ENCODE measurements at regions not wholly inside any gene's neighbourhood (a gene's known extent, or its start where the extent isn't known, plus 50 kb on each side); places are given as distances from the start of the nearest gene placed in this dataset.

DNA sequence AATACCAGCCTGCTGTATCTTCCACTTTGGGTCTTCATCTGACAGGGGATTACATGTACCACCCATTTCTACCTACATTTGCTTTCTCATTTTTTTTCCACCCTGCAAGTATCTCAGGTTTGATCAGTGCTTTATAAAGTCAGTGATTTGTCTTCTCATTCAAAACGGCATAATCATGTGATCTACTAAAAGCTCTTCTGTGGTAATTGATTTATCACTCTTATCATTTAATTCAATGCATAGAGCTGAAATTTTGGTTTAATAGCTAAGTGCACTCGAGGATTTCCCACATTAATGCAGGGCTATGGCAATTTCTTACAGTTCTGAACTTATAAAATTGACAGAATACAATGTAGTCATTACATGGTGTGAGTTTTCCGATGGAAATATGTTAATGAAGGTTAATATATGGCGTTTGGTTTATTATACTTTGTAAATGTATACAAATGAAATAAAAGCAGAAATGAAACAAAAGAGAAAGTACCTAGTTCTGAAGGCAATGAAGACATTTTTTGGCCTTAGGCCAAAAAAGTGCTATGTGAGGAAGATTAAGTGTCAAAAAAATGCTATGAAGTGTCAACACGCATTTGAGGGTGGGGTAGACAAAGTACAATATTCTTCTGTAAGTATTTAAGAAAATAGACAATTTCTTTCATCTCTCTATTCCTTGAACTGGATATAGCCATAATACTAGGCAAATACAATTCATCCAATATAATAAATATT is 457.3 kb downstream of the ETV1 start:
- ChIA-PET POLR2A (no interaction called here), CTCF (no interaction called here)
- no peaks in the 10 kb centered on the region for H3K4me1 ChIP-seq (ENCODE audit: control insufficient read depth, extremely low read depth, insufficient read depth, low read length)
- TF ChIP-seq POLR2A (IDR thresholded peaks at IDR 0.05; ENCODE audit: low read depth, low read length), result no peak
- no peak for FAIRE-seq
- H3K79me2 ChIP-seq (ENCODE audit: control insufficient read depth, insufficient read depth, low read length), result no peaks in the 10 kb centered on the region
- H4K20me1 ChIP-seq (replicated peaks; ENCODE audit: control insufficient read depth, extremely low read depth, insufficient read depth, low read length), result no peaks in the 10 kb centered on the region
- no peak for DNase-seq (ENCODE audit: low read depth, low spot score)
- no peak overlapping the region for H3K4me2 ChIP-seq (ENCODE audit: insufficient read depth, low read length)
- no peak overlapping the region for H3K9ac ChIP-seq (replicated peaks; ENCODE audit: extremely low read depth, insufficient read depth, low read length)
- no peaks in the 10 kb centered on the region for H3K9me1 ChIP-seq (replicated peaks; ENCODE audit: control insufficient read depth, extremely low read depth, insufficient read depth, low read length)
- dilution Hi-C loops (cut with MboI; ENCODE audit: extremely low pct_ligation_motif_present, low sequenced_read_pairs), result no loop called here
- no peak overlapping the region for H3K4me3 ChIP-seq (replicated peaks in 1 of 3; ENCODE audit: insufficient read depth in 1 of 3, low read depth in 1 of 3, low read length in 3 of 3)
- intact Hi-C loops (cut with micrococcal nuclease), result no loop called here
- no peak overlapping the region for H3K27ac ChIP-seq (ENCODE audit: insufficient read depth, low read depth, low read length)
- no peaks in the 10 kb centered on the region for H3K36me3 ChIP-seq (ENCODE audit: control insufficient read depth in 2 of 2, extremely low read depth in 1 of 2, insufficient read depth in 2 of 2, low read length in 2 of 2)
- H3K27me3 ChIP-seq (ENCODE audit: control insufficient read depth in 2 of 2, insufficient read depth in 2 of 2, low read length in 2 of 2), result no peaks in the 10 kb centered on the region
- H3K9me3 ChIP-seq (replicated peaks; ENCODE audit: control insufficient read depth, insufficient read depth, low read length), result no peaks in the 10 kb centered on the region
- no peak overlapping the region for H2AFZ ChIP-seq (ENCODE audit: low read depth, low read length)
- no TSS peak for BruUV-seq (replicated peaks)

DNA sequence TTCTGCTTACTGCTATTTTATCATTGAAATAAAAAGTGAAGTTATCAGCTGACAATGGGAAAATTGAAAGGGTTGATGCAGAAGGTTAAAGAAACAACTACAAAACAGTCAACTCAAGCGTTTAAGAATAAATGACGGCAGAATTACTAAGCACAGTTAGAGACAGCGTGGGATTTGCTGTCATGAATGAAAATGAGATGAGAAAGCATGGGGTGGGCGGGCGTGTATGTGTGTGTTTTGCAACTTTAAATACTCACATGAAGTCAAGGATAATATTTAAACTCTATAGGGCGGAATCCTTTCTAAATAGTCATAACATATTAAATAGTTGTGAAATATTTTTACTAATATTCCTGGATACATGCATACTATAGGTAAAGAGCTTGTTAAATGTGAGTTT is 450.8 kb downstream of the ETV1 start:
- no peaks in the 10 kb centered on the region for H3K9me3 ChIP-seq (replicated peaks; ENCODE audit: control insufficient read depth, insufficient read depth, low read length)
- H3K4me1 ChIP-seq (ENCODE audit: control insufficient read depth, extremely low read depth, insufficient read depth, low read length), result no peaks in the 10 kb centered on the region
- dilution Hi-C loops (cut with MboI; ENCODE audit: extremely low pct_ligation_motif_present, low sequenced_read_pairs), result no loop called here
- no peaks in the 10 kb centered on the region for H3K36me3 ChIP-seq (ENCODE audit: control insufficient read depth in 2 of 2, extremely low read depth in 1 of 2, insufficient read depth in 2 of 2, low read length in 2 of 2)
- FAIRE-seq (no peak), DNase-seq (ENCODE audit: low read depth, low spot score) (no peak)
- no peaks in the 10 kb centered on the region for H4K20me1 ChIP-seq (replicated peaks; ENCODE audit: control insufficient read depth, extremely low read depth, insufficient read depth, low read length)
- ChIA-PET POLR2A (no interaction called here), CTCF (interaction anchor here (1.4 kb wide), 1 partner anchor 13 kb away, joined by 4 read pairs; no protein-coding TSS in a partner anchor)
- no TSS peak for BruUV-seq (replicated peaks)
- no peak overlapping the region for H2AFZ ChIP-seq (ENCODE audit: low read depth, low read length)
- H3K4me3 ChIP-seq (replicated peaks in 1 of 3; ENCODE audit: insufficient read depth in 1 of 3, low read depth in 1 of 3, low read length in 3 of 3), result no peak overlapping the region
- no peak overlapping the region for H3K9ac ChIP-seq (replicated peaks; ENCODE audit: extremely low read depth, insufficient read depth, low read length)
- intact Hi-C loops (cut with micrococcal nuclease), result no loop called here
- no peak overlapping the region for H3K4me2 ChIP-seq (ENCODE audit: insufficient read depth, low read length)
- H3K27ac ChIP-seq (ENCODE audit: insufficient read depth, low read depth, low read length), result no peak overlapping the region
- TF ChIP-seq FOS (IDR thresholded peaks at IDR 0.05; ENCODE audit: borderline replicate concordance, insufficient read depth, low read length) (no peak), POLR2A (IDR thresholded peaks at IDR 0.05; ENCODE audit: low read depth, low read length) (no peak), MYC (IDR thresholded peaks at IDR 0.05; ENCODE audit: low read depth, low read length) (no peak), EZH2 (IDR thresholded peaks at IDR 0.05; ENCODE audit: borderline replicate concordance, low read depth, low read length, severe bottlenecking) (no peak), GATA2 (IDR thresholded peaks at IDR 0.05; ENCODE audit: insufficient read depth, insufficient read length, low read depth, low read length) (no peak), JUN (IDR thresholded peaks at IDR 0.05; ENCODE audit: borderline replicate concordance, insufficient read depth, insufficient read length, low read depth) (no peak), POLR2AphosphoS5 (IDR thresholded peaks at IDR 0.05; ENCODE audit: insufficient read depth, low read depth, low read length) (no peak)
- TF ChIP-seq, protein P1, sequence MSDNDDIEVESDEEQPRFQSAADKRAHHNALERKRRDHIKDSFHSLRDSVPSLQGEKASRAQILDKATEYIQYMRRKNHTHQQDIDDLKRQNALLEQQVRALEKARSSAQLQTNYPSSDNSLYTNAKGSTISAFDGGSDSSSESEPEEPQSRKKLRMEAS (IDR thresholded peaks at IDR 0.05; ENCODE audit: insufficient read depth, insufficient read length), result no peak
- TF ChIP-seq, protein P2, sequence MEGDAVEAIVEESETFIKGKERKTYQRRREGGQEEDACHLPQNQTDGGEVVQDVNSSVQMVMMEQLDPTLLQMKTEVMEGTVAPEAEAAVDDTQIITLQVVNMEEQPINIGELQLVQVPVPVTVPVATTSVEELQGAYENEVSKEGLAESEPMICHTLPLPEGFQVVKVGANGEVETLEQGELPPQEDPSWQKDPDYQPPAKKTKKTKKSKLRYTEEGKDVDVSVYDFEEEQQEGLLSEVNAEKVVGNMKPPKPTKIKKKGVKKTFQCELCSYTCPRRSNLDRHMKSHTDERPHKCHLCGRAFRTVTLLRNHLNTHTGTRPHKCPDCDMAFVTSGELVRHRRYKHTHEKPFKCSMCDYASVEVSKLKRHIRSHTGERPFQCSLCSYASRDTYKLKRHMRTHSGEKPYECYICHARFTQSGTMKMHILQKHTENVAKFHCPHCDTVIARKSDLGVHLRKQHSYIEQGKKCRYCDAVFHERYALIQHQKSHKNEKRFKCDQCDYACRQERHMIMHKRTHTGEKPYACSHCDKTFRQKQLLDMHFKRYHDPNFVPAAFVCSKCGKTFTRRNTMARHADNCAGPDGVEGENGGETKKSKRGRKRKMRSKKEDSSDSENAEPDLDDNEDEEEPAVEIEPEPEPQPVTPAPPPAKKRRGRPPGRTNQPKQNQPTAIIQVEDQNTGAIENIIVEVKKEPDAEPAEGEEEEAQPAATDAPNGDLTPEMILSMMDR (IDR thresholded peaks at IDR 0.05; ENCODE audit: extremely low read depth in 1 of 2, insufficient read depth in 1 of 2, low read depth in 1 of 2, low read length in 2 of 2), result no peak
- H3K27me3 ChIP-seq (ENCODE audit: control insufficient read depth in 2 of 2, insufficient read depth in 2 of 2, low read length in 2 of 2), result no peaks in the 10 kb centered on the region
- no peaks in the 10 kb centered on the region for H3K79me2 ChIP-seq (ENCODE audit: control insufficient read depth, insufficient read depth, low read length)
- no peaks in the 10 kb centered on the region for H3K9me1 ChIP-seq (replicated peaks; ENCODE audit: control insufficient read depth, extremely low read depth, insufficient read depth, low read length)

Measured in endothelial cell of umbilical vein (primary cell).